Panc1 (cell line): ENCODE measurements at regions not wholly inside any gene's neighbourhood (a gene's known extent, or its start where the extent isn't known, plus 50 kb on each side); places are given as distances from the start of the nearest gene placed in this dataset.

ENCODE experiments used
- REST ChIP-seq, 2 experiments: IDR thresholded peaks; 2 replicates each; pipeline ENCODE4 v1.6.1; 2011 to 2012; ENCODE audit warnings: low read depth in 2 of 2, control low read depth in 1 of 2, low read length in 1 of 2, mild to moderate bottlenecking in 1 of 2, moderate library complexity in 1 of 2; ENCODE audit not compliant: insufficient read depth in 1 of 2
- TCF7L2 ChIP-seq: IDR thresholded peaks from 2 replicates; pipeline ENCODE4 v1.6.1; 2011; ENCODE audit warnings: mild to moderate bottlenecking, low read depth, low read length, inconsistent platforms
- TF ChIP-seq, protein P1 (sequence below): fragments of 450-650 bp; IDR thresholded peaks from 2 replicates; pipeline ENCODE4 v1.5.1; 2017; ENCODE audit warnings: mild to moderate bottlenecking

DNA sequence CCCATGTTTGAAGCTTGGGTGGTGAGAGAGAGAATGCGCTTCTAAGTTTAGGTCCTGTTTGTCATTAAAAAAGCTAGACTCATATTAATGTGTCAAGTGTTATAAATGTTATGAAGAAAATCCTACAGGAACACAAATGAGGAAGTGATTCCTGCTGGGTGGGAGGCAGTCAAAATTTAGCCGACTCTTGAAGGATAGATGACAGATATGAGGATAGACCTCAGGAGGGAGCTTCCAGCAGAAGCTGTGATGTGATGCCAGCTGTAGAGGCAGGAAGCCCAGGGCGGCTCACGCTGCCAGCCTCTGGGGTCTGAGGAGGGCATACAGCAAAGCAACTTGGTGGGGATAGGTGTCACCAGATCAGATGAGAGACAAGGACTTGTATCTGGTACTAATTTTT is 74.7 kb upstream of the ADAMTS16 start:
- TF ChIP-seq, protein P1, sequence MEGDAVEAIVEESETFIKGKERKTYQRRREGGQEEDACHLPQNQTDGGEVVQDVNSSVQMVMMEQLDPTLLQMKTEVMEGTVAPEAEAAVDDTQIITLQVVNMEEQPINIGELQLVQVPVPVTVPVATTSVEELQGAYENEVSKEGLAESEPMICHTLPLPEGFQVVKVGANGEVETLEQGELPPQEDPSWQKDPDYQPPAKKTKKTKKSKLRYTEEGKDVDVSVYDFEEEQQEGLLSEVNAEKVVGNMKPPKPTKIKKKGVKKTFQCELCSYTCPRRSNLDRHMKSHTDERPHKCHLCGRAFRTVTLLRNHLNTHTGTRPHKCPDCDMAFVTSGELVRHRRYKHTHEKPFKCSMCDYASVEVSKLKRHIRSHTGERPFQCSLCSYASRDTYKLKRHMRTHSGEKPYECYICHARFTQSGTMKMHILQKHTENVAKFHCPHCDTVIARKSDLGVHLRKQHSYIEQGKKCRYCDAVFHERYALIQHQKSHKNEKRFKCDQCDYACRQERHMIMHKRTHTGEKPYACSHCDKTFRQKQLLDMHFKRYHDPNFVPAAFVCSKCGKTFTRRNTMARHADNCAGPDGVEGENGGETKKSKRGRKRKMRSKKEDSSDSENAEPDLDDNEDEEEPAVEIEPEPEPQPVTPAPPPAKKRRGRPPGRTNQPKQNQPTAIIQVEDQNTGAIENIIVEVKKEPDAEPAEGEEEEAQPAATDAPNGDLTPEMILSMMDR, result no peak
- no peak for TF ChIP-seq REST (IDR thresholded peaks at IDR 0.05; ENCODE audit: insufficient read depth in 1 of 2, low read depth in 2 of 2, low read length in 1 of 2)
- TF ChIP-seq TCF7L2, result no peak
